Keratinocyte (primary cell): ENCODE measurements at regions not wholly inside any gene's neighbourhood (a gene's known extent, or its start where the extent isn't known, plus 50 kb on each side); places are given as distances from the start of the nearest gene placed in this dataset.

ENCODE experiments used
- EZH2 ChIP-seq: IDR thresholded peaks from one replicate; pipeline ENCODE4 v1.6.1; 2012; ENCODE audit warnings: inconsistent platforms, mild to moderate bottlenecking, low read length, moderate library complexity
- TF ChIP-seq, protein P1 (sequence below), 3 experiments: IDR thresholded peaks in 1 of 3; conservative IDR thresholded peaks in 1 of 3; optimal IDR thresholded peaks in 1 of 3; 2 replicates in 2 of 3; 3 replicates in 1 of 3; pipeline versions ENCODE3 to v1.5.1; 2011; ENCODE audit warnings: low read length in 3 of 3, mild to moderate bottlenecking in 3 of 3, moderate library complexity in 2 of 3, control low read depth in 1 of 3, inconsistent platforms in 1 of 3; ENCODE audit not compliant: insufficient read depth in 2 of 3; ENCODE audit errors: extremely low read depth in 1 of 3

DNA sequence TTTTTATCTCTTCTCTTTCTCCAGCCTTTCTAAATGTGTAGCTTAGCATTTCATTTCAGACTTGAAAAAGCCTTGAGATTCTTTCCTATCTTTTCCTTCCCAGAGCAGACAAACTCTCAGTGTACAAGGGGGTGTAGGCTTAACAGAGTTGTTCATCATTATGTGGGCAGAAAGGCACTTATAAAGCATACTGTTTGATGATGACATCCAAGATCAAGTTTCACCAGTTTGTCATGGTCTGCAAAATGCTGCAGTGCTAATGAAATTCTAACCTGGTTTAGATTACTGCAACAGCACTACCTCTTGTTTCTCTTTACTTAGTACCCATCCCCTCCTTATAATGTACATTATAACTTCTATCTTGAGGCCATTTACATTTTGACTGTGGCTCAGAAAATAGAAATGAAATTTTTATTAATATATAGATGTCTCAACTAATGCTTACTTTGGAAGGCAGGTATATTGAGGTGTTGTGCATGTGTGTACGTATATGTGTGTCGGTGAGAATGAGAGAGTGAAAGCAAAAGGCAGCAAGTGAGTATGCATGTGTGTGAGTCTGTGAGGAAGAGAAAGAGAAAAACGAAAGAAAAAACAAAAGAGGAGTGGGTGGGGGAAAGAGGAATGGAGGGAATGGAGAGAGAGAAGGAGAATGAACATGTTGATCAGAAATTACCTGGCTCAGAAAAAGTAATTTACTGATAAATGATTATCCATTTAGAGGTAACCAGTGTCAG, 1043.6 kb downstream of the TUSC7 start:
- TF ChIP-seq, protein P1, sequence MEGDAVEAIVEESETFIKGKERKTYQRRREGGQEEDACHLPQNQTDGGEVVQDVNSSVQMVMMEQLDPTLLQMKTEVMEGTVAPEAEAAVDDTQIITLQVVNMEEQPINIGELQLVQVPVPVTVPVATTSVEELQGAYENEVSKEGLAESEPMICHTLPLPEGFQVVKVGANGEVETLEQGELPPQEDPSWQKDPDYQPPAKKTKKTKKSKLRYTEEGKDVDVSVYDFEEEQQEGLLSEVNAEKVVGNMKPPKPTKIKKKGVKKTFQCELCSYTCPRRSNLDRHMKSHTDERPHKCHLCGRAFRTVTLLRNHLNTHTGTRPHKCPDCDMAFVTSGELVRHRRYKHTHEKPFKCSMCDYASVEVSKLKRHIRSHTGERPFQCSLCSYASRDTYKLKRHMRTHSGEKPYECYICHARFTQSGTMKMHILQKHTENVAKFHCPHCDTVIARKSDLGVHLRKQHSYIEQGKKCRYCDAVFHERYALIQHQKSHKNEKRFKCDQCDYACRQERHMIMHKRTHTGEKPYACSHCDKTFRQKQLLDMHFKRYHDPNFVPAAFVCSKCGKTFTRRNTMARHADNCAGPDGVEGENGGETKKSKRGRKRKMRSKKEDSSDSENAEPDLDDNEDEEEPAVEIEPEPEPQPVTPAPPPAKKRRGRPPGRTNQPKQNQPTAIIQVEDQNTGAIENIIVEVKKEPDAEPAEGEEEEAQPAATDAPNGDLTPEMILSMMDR (optimal IDR thresholded peaks at IDR 0.05 in 1 of 3, IDR thresholded peaks at IDR 0.05 in 1 of 3, conservative IDR thresholded peaks at IDR 0.05 in 1 of 3; ENCODE audit: extremely low read depth in 1 of 3, insufficient read depth in 2 of 3, low read length in 3 of 3): no peak
- TF ChIP-seq EZH2: no peak
